Fibroblast of pulmonary artery (primary cell): ENCODE measurements at regions not wholly inside any gene's neighbourhood (a gene's known extent, or its start where the extent isn't known, plus 50 kb on each side); places are given as distances from the start of the nearest gene placed in this dataset.

Source experiments
- DNase-seq: peaks from one replicate; pipeline ENCODE4 v3.0.0-alpha.2; 2010; ENCODE audit warnings: low read depth
- H3K4me3 ChIP-seq: replicated peaks from 2 replicates; pipeline ENCODE4 v1.5.1; 2011; ENCODE audit warnings: low read depth, mild to moderate bottlenecking, control low read depth, low read length, moderate library complexity
- TF ChIP-seq, protein P1 (sequence below): IDR thresholded peaks from 2 replicates; pipeline ENCODE4 v1.5.1; 2011; ENCODE audit warnings: mild to moderate bottlenecking, control low read depth, low read length, inconsistent platforms; ENCODE audit errors: missing control alignments

DNA sequence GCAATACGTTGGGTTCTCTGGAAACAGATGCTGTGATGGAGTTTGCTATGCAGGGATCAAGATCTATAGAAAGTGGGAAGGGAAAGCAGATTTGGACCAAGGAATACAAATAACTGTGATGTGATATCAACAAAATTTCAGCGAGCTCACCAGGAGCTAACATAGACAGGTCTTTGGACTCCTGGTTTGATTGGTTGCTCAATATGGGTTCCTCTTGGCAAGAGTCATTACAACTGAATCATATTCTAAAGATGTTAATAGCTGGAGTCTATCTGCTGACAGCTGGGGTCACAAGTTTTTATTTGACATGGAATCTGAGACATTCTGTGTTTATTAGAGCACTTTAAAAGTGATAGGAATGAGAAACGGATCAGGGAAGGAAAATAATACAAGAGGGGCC lies 637.6 kb upstream of the GNPDA2 start:
- TF ChIP-seq, protein P1, sequence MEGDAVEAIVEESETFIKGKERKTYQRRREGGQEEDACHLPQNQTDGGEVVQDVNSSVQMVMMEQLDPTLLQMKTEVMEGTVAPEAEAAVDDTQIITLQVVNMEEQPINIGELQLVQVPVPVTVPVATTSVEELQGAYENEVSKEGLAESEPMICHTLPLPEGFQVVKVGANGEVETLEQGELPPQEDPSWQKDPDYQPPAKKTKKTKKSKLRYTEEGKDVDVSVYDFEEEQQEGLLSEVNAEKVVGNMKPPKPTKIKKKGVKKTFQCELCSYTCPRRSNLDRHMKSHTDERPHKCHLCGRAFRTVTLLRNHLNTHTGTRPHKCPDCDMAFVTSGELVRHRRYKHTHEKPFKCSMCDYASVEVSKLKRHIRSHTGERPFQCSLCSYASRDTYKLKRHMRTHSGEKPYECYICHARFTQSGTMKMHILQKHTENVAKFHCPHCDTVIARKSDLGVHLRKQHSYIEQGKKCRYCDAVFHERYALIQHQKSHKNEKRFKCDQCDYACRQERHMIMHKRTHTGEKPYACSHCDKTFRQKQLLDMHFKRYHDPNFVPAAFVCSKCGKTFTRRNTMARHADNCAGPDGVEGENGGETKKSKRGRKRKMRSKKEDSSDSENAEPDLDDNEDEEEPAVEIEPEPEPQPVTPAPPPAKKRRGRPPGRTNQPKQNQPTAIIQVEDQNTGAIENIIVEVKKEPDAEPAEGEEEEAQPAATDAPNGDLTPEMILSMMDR = no peak
- peak; percentile 1 for DNase-seq
- H3K4me3 ChIP-seq = no peak overlapping the region

- TF ChIP-seq, protein P1 = no peak
- DNase-seq = no peak
- H3K4me3 ChIP-seq = no peak overlapping the region
These were observed 632.5 kb upstream of the GNPDA2 start for GRCh38 chr4:45358573-45359506.

DNA sequence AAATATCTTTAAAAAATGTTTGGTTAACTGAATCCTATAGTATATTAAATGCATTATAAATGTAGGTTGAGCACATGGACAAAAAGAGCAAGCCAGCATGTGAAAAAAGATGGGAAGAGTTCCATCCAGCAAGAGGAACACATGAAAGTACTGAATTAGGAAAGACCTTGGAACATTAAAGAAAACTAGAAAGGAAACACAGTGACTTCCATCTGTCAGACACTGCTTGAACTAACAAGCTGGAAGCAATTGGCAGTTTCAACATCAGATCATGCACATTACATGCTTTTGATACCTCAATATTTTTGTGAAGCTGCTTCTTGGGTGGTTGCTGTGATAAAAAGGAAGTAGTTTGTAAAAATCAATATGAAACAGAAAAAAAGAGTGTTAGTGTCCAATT lies 626.8 kb upstream of the GNPDA2 start:
- TF ChIP-seq, protein P1 = no peak
- no peak overlapping the region for H3K4me3 ChIP-seq
- no peak for DNase-seq

GRCh38 chr4:45350438-45350837 lies 624.1 kb upstream of the GNPDA2 start:
- peak overlapping the region; percentile 38 for H3K4me3 ChIP-seq
- TF ChIP-seq, protein P1 = no peak
- peak; percentile 43 for DNase-seq

GRCh38 chr4:45349859-45350258 lies 623.5 kb upstream of the GNPDA2 start:
- DNase-seq = no peak
- TF ChIP-seq, protein P1 = no peak
- H3K4me3 ChIP-seq = no peak overlapping the region

DNA sequence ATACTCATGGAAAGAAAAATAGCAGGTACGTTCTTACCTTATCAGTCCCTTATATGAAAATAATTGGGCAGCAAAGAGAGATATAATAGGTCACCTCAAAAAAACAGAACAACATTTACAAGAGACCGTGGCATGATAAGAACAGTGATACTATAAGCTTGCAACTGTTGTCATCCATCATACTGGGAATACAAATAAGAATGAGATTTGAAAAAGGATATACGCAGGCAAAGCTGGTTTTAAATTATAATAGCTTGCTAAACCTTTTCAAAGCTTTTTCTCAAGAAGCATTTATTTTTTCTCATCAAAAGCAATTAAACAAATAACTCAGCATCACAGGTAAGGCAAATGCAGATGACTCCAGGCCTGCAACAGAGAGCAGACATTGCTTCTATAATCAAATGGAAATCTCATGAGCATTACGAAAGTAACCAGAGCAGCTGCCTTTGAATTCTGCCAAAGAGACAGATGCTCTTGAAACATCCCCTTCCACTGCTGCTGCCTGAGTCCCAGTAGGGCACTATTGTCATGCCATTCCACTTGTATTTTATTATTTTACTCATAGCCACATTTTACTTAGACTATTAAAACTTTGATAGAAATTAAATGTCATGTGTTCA lies 620.6 kb upstream of the GNPDA2 start:
- no peak overlapping the region for H3K4me3 ChIP-seq
- TF ChIP-seq, protein P1 = no peak
- no peak for DNase-seq

GRCh38 chr4:45345558-45345957 lies 619.2 kb upstream of the GNPDA2 start:
- no peak for DNase-seq
- TF ChIP-seq, protein P1 = no peak
- no peak overlapping the region for H3K4me3 ChIP-seq
